Colonic mucosa (tissue), 4 donors: ENCODE measurements at regions not wholly inside any gene's neighbourhood (a gene's known extent, or its start where the extent isn't known, plus 50 kb on each side); places are given as distances from the start of the nearest gene placed in this dataset.

ENCODE experiments used
- DNase-seq: peaks from one replicate; pipeline ENCODE4 v3.0.0-alpha.2; 2020
- H3K27ac ChIP-seq: fragments of 200-600 bp; one replicate; pipeline ENCODE4 v1.8.0; 2021
- H3K27me3 ChIP-seq: fragments of 200-600 bp; one replicate; pipeline ENCODE4 v1.8.0; 2021
- H3K36me3 ChIP-seq: fragments of 200-600 bp; one replicate; pipeline ENCODE4 v1.8.0; 2021
- H3K4me1 ChIP-seq: fragments of 200-600 bp; one replicate; pipeline ENCODE4 v1.8.0; 2021; ENCODE audit warnings: mild to moderate bottlenecking
- H3K4me3 ChIP-seq: fragments of 200-600 bp; one replicate; pipeline ENCODE4 v1.8.0; 2021
- H3K9ac ChIP-seq, 2 donors: one replicate each; pipeline ENCODE4 v1.7.0; 2013; ENCODE audit warnings: control low read depth in 2 of 2, low read depth in 2 of 2, low read length in 2 of 2
- H3K9me3 ChIP-seq: fragments of 200-600 bp; one replicate; pipeline ENCODE4 v1.8.0; 2021
- CTCF ChIP-seq: fragments of 200-600 bp; IDR thresholded peaks from one replicate; pipeline ENCODE4 v1.8.0; 2022; ENCODE audit warnings: antibody characterized with exemption, mild to moderate bottlenecking
- intact Hi-C: fragments of 100-400 bp; cut with DNase I; formaldehyde crosslinking; loops from one replicate; pipeline ENCODE4 v1.14.1; 2022
- donor health status: healthy.
- donor health status: DM: no; HTN: no; CAD: no.
- donor health status: DM: no; HTN: no; CAD: no.

DNA sequence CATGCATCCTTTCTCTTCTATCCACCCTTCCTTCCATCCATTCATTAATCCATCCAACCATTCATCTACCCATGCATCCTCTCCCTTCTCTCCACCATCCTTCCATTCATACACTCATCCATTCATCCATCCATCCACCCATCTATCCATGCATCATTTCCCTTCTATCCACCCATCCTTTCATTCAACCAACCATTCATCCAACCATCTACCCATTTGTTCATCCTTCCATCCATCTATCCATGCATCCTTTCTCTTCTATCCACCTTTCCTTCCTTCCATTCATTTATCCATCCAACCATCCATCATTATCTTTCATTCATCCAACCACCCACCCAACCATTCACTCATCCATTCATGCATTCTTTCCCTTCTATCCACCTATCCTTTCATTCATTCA, 188.4 kb downstream of the NPHP4 start:
- no peaks in the 10 kb centered on the region for H3K9me3 ChIP-seq
- intact Hi-C loops, result no loop called here
- H3K36me3 ChIP-seq, result no peaks in the 10 kb centered on the region
- no peaks in the 10 kb centered on the region for H3K27me3 ChIP-seq
- TF ChIP-seq CTCF, result no peak
- DNase-seq, result no peak
- no peak overlapping the region for H3K4me3 ChIP-seq
- H3K4me1 ChIP-seq, result no peaks in the 10 kb centered on the region
- no peak overlapping the region for H3K9ac ChIP-seq
- H3K27ac ChIP-seq, result no peak overlapping the region

GRCh38 chr1:5802606-5803005, 189.6 kb downstream of the NPHP4 start:
- Histone ChIP-seq H3K4me3 (no peak overlapping the region), H3K36me3 (no peaks in the 10 kb centered on the region), H3K27ac (no peak overlapping the region), H3K4me1 (no peaks in the 10 kb centered on the region), H3K9ac (no peak overlapping the region), H3K9me3 (no peaks in the 10 kb centered on the region), H3K27me3 (no peaks in the 10 kb centered on the region)
- no peak for DNase-seq
- intact Hi-C loops, result no loop called here
- TF ChIP-seq CTCF, result no peak

- intact Hi-C loops, result no loop called here
- DNase-seq, result no peak
- TF ChIP-seq CTCF, result no peak
Observed at GRCh38 chr1:5798904-5799303, 193.3 kb downstream of the NPHP4 start.

GRCh38 chr1:5798151-5798730, 194.0 kb downstream of the NPHP4 start:
- no peak overlapping the region for H3K27ac ChIP-seq
- DNase-seq, result no peak
- no peaks in the 10 kb centered on the region for H3K27me3 ChIP-seq
- no peaks in the 10 kb centered on the region for H3K4me1 ChIP-seq
- no peak overlapping the region for H3K4me3 ChIP-seq
- intact Hi-C loops, result no loop called here
- no peaks in the 10 kb centered on the region for H3K36me3 ChIP-seq
- H3K9me3 ChIP-seq, result no peaks in the 10 kb centered on the region
- no peak for TF ChIP-seq CTCF
- no peak overlapping the region for H3K9ac ChIP-seq

More at GRCh38 chr1:5798904-5799303, 193.3 kb downstream of the NPHP4 start:
- Histone ChIP-seq H3K36me3 (no peaks in the 10 kb centered on the region), H3K9me3 (no peaks in the 10 kb centered on the region), H3K9ac (no peak overlapping the region), H3K4me1 (no peaks in the 10 kb centered on the region), H3K4me3 (no peak overlapping the region), H3K27me3 (no peaks in the 10 kb centered on the region), H3K27ac (no peak overlapping the region)

- Histone ChIP-seq H3K9ac (no peak overlapping the region), H3K36me3 (no peaks in the 10 kb centered on the region), H3K27me3 (no peaks in the 10 kb centered on the region), H3K27ac (no peak overlapping the region), H3K9me3 (no peaks in the 10 kb centered on the region), H3K4me1 (no peaks in the 10 kb centered on the region), H3K4me3 (no peak overlapping the region)
- DNase-seq, result no peak
- TF ChIP-seq CTCF, result no peak
- intact Hi-C loops, result no loop called here
Observed at GRCh38 chr1:5796028-5796427, 196.2 kb downstream of the NPHP4 start.
